ENCODE measurements at regions not wholly inside any gene's neighbourhood (a gene's known extent, or its start where the extent isn't known, plus 50 kb on each side); places are given as distances from the start of the nearest gene placed in this dataset.

GRCh38 chr13:86378628-86379027 is 579.4 kb upstream of the SLITRK6 start:
- no peak overlapping the region for H3K4me2 ChIP-seq
- H4K20me1 ChIP-seq (ENCODE audit: low read depth): no peaks in the 10 kb centered on the region
- H3K36me3 ChIP-seq: no peaks in the 10 kb centered on the region
- H3K9me3 ChIP-seq (ENCODE audit: low read depth): no peaks in the 10 kb centered on the region
- H3K27me3 Mint-ChIP-seq (ENCODE audit: insufficient read depth, low read depth): no peaks in the 10 kb centered on the region
- H3K4me3 ChIP-seq: no peak overlapping the region
- no peaks in the 10 kb centered on the region for H3F3A ChIP-seq (ENCODE audit: low read depth)
- H3K27ac Mint-ChIP-seq: no peak overlapping the region
- H3K27me3 ChIP-seq: no peaks in the 10 kb centered on the region
- H3K36me3 Mint-ChIP-seq: no peaks in the 10 kb centered on the region
- no peak for DNase-seq (ENCODE audit: low spot score)
- H3K79me2 ChIP-seq (ENCODE audit: low read depth): no peaks in the 10 kb centered on the region
- H3K4me1 Mint-ChIP-seq: no peaks in the 10 kb centered on the region
- H3K9me3 Mint-ChIP-seq: peaks cover 2% of the 10 kb centered on the region
- no peak overlapping the region for H3K27ac ChIP-seq
- no peaks in the 10 kb centered on the region for H3K4me1 ChIP-seq
- TF ChIP-seq EZH2phosphoT487 (IDR thresholded peaks at IDR 0.05): no peak
- TF ChIP-seq CTCF (IDR thresholded peaks at IDR 0.05): no peak
- TF ChIP-seq EZH2 (IDR thresholded peaks at IDR 0.05): no peak
- H2AFZ ChIP-seq (replicated peaks): no peak overlapping the region
- no peak overlapping the region for H3K4me3 Mint-ChIP-seq
- no peak overlapping the region for H3K9ac ChIP-seq

DNA sequence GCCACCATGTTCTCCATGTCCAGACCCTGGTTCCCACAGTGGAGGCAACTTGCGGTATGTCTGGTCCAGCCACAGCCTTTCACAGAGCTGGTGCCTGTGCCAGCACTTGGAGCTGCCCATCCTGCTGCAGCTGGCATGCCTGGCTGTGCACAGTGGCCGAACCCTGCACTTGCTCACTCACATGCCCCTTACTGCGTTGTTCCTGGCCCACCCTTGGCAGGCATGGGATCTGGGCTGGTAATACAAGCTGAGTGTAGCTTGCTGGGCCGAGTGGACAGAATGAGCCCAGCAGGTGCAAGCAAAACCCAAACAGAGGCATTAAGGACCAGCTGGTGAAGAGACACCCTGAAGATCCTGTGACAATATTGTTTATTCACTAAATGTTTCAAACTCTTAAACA is 583.9 kb upstream of the SLITRK6 start:
- Histone ChIP-seq H3K36me3 (no peaks in the 10 kb centered on the region), H3F3A (ENCODE audit: low read depth) (no peaks in the 10 kb centered on the region), H3K4me3 (no peak overlapping the region), H3K4me2 (no peak overlapping the region), H4K20me1 (ENCODE audit: low read depth) (no peaks in the 10 kb centered on the region), H3K9me3 (ENCODE audit: low read depth) (no peaks in the 10 kb centered on the region), H3K27ac (no peak overlapping the region), H3K79me2 (ENCODE audit: low read depth) (no peaks in the 10 kb centered on the region), H3K27me3 (no peaks in the 10 kb centered on the region), H3K4me1 (no peaks in the 10 kb centered on the region), H3K9ac (no peak overlapping the region), H2AFZ (replicated peaks) (no peak overlapping the region)
- no peak overlapping the region for H3K4me3 Mint-ChIP-seq
- H3K27ac Mint-ChIP-seq: no peak overlapping the region
- no peaks in the 10 kb centered on the region for H3K9me3 Mint-ChIP-seq
- TF ChIP-seq CTCF (IDR thresholded peaks at IDR 0.05): no peak
- no peak for TF ChIP-seq EZH2 (IDR thresholded peaks at IDR 0.05)
- no peak for TF ChIP-seq EZH2phosphoT487 (IDR thresholded peaks at IDR 0.05)
- H3K27me3 Mint-ChIP-seq (ENCODE audit: insufficient read depth, low read depth): no peaks in the 10 kb centered on the region
- no peaks in the 10 kb centered on the region for H3K4me1 Mint-ChIP-seq
- no peak for DNase-seq (ENCODE audit: low spot score)
- no peaks in the 10 kb centered on the region for H3K36me3 Mint-ChIP-seq

DNA sequence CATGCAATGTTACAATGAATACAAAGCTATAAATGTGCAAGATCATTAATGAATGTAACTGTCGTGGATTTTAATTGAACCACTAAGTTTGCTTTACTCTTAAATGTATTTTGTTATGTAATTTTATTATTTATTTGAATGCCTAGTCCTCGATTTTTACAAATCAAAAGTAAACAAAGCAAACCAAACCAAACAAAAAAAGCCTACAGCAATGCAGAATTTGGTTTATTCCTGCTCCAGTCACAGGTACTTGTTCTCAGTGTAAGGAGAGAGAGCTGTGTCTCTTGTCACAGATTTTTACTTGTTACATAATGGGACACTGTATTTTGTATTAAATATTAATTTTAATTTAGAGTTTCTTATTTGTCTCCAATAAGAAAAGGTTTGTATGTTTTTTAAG is 584.3 kb upstream of the SLITRK6 start:
- H3K4me1 ChIP-seq: no peaks in the 10 kb centered on the region
- Mint-ChIP-seq H3K36me3 (no peaks in the 10 kb centered on the region), H3K4me3 (no peak overlapping the region), H3K27me3 (ENCODE audit: insufficient read depth, low read depth) (no peaks in the 10 kb centered on the region), H3K27ac (no peak overlapping the region), H3K9me3 (no peaks in the 10 kb centered on the region), H3K4me1 (no peaks in the 10 kb centered on the region)
- no peak overlapping the region for H2AFZ ChIP-seq (replicated peaks)
- no peaks in the 10 kb centered on the region for H3K27me3 ChIP-seq
- H3K9ac ChIP-seq: no peak overlapping the region
- no peak overlapping the region for H3K4me2 ChIP-seq
- DNase-seq (ENCODE audit: low spot score): no peak
- H3K36me3 ChIP-seq: no peaks in the 10 kb centered on the region
- no peaks in the 10 kb centered on the region for H3K9me3 ChIP-seq (ENCODE audit: low read depth)
- no peaks in the 10 kb centered on the region for H4K20me1 ChIP-seq (ENCODE audit: low read depth)
- no peak overlapping the region for H3K27ac ChIP-seq
- TF ChIP-seq EZH2phosphoT487 (IDR thresholded peaks at IDR 0.05) (no peak), EZH2 (IDR thresholded peaks at IDR 0.05) (no peak), CTCF (IDR thresholded peaks at IDR 0.05) (no peak)
- no peaks in the 10 kb centered on the region for H3F3A ChIP-seq (ENCODE audit: low read depth)
- H3K4me3 ChIP-seq: no peak overlapping the region
- H3K79me2 ChIP-seq (ENCODE audit: low read depth): no peaks in the 10 kb centered on the region

GRCh38 chr13:86397635-86398034 is 598.4 kb upstream of the SLITRK6 start:
- no peak overlapping the region for H3K27ac Mint-ChIP-seq
- Histone ChIP-seq H3F3A (ENCODE audit: low read depth) (no peaks in the 10 kb centered on the region), H3K4me1 (no peaks in the 10 kb centered on the region), H2AFZ (replicated peaks) (no peak overlapping the region), H3K9me3 (ENCODE audit: low read depth) (no peaks in the 10 kb centered on the region), H3K4me2 (no peak overlapping the region), H3K36me3 (no peaks in the 10 kb centered on the region), H3K79me2 (ENCODE audit: low read depth) (no peaks in the 10 kb centered on the region), H3K4me3 (no peak overlapping the region), H3K27ac (no peak overlapping the region), H3K27me3 (no peaks in the 10 kb centered on the region), H4K20me1 (ENCODE audit: low read depth) (no peaks in the 10 kb centered on the region), H3K9ac (no peak overlapping the region)
- no peak overlapping the region for H3K4me3 Mint-ChIP-seq
- H3K4me1 Mint-ChIP-seq: no peaks in the 10 kb centered on the region
- H3K36me3 Mint-ChIP-seq: no peaks in the 10 kb centered on the region
- no peaks in the 10 kb centered on the region for H3K27me3 Mint-ChIP-seq (ENCODE audit: insufficient read depth, low read depth)
- no peak for DNase-seq (ENCODE audit: low spot score)
- TF ChIP-seq EZH2 (IDR thresholded peaks at IDR 0.05) (no peak), CTCF (IDR thresholded peaks at IDR 0.05) (no peak), EZH2phosphoT487 (IDR thresholded peaks at IDR 0.05) (no peak)
- no peaks in the 10 kb centered on the region for H3K9me3 Mint-ChIP-seq

Data from neural progenitor cell (in vitro differentiated cells).